Sigmoid colon (tissue), 4 donors: ENCODE measurements at regions not wholly inside any gene's neighbourhood (a gene's known extent, or its start where the extent isn't known, plus 50 kb on each side); places are given as distances from the start of the nearest gene placed in this dataset.

Experiments
- EP300 ChIP-seq, 4 donors: sonication (generic); formaldehyde crosslinking; IDR thresholded peaks; one replicate each; pipeline ENCODE4 v1.6.1; 2017; ENCODE audit warnings: antibody characterized with exemption in 4 of 4
- POLR2A ChIP-seq, 2 donors: fragments of 450-650 bp; IDR thresholded peaks; one replicate each; pipeline ENCODE4 v1.6.1; 2016; ENCODE audit warnings: antibody characterized with exemption in 2 of 2, mild to moderate bottlenecking in 2 of 2, moderate library complexity in 2 of 2
- POLR2AphosphoS5 ChIP-seq, 4 donors: sonication (generic); formaldehyde crosslinking; IDR thresholded peaks; one replicate each; pipeline ENCODE4 v1.6.1; 2017; ENCODE audit warnings: antibody characterized with exemption in 4 of 4
- TF ChIP-seq, protein P1 (sequence below), 4 experiments: fragments of 450-650 bp in 3 of 4; fragments of 200-600 bp in 1 of 4; IDR thresholded peaks; one replicate each; pipeline ENCODE4 v1.5.1; 2016 to 2019; ENCODE audit warnings: antibody characterized with exemption in 4 of 4, mild to moderate bottlenecking in 3 of 4, moderate library complexity in 2 of 4

DNA sequence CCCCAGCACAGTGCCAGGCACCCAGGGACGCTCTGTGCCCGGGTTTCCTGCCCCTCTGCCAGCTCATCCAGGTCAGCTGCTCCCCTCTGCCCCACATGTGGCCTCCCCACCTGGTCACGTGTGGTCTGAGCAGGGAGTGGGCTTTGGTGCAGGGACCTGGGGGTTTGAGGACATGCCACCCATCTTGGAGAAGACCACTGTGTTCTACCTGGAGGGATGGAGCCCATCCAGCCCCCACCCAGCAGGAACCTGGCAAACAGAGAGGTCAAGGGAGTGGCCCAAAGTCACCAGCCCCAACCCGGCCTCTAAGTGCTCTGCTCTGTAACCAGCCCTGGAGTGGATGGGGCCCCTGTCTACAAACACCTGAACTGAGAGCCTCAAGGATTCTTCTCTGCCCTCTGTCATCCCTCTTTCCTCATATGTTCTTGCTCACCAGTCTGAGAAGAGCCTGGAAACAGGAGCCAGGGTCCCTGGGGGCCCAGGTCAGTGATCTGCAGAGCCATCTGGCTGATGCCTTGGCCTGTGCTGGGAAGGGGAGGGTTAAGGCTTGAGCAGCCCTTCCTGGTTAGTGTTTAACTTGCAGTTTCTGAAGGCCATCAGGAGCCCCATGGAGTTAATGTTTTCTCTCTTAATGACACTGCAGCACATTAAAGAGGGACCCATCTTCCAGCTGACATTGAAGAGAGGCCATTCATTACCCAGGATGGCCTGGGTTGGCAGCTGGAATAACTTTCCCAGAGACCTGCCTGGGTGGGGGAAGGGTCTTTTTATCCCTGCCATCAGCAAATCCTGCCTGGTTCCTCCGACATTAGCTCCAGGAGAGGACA is 235.4 kb downstream of the PTPRU start:
- TF ChIP-seq POLR2A (IDR thresholded peaks at IDR 0.05), result no peak
- TF ChIP-seq, protein P1, sequence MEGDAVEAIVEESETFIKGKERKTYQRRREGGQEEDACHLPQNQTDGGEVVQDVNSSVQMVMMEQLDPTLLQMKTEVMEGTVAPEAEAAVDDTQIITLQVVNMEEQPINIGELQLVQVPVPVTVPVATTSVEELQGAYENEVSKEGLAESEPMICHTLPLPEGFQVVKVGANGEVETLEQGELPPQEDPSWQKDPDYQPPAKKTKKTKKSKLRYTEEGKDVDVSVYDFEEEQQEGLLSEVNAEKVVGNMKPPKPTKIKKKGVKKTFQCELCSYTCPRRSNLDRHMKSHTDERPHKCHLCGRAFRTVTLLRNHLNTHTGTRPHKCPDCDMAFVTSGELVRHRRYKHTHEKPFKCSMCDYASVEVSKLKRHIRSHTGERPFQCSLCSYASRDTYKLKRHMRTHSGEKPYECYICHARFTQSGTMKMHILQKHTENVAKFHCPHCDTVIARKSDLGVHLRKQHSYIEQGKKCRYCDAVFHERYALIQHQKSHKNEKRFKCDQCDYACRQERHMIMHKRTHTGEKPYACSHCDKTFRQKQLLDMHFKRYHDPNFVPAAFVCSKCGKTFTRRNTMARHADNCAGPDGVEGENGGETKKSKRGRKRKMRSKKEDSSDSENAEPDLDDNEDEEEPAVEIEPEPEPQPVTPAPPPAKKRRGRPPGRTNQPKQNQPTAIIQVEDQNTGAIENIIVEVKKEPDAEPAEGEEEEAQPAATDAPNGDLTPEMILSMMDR (IDR thresholded peaks at IDR 0.05), result no peak
- no peak for TF ChIP-seq POLR2AphosphoS5 (IDR thresholded peaks at IDR 0.05)
- no peak for TF ChIP-seq EP300 (IDR thresholded peaks at IDR 0.05)
